Common myeloid progenitor, CD34-positive (primary cell): ENCODE measurements at regions not wholly inside any gene's neighbourhood (a gene's known extent, or its start where the extent isn't known, plus 50 kb on each side); places are given as distances from the start of the nearest gene placed in this dataset.
A peak's percentile ranks its signal among the peaks of the same experiment; 100 is the strongest.
"Not testable (repeated sequence)": the region's sequence is repeated elsewhere in the genome, so short reads cannot be mapped to it uniquely, and the experiment has no call there.

ENCODE experiments used
- CTCF ChIA-PET: fragments of 350-600 bp; sonication (Branson Sonifier 250); formaldehyde crosslinking; loops from one replicate; lab custom pipeline; 2021; ENCODE audit warnings: antibody characterized with exemption; lab: Charles Lee
- POLR2A ChIA-PET: fragments of 350-600 bp; sonication (Branson Sonifier 250); formaldehyde crosslinking; loops from one replicate; lab custom pipeline; 2021; ENCODE audit warnings: antibody characterized with exemption; lab: Charles Lee
- DNase-seq, 3 donors: peaks; one replicate each; pipeline versions ENCODE4 v3.0.0 to v3.0.0-alpha.2; 2013
- H3K27ac ChIP-seq, 2 experiments: 1 replicate in 1 of 2; 2 replicates in 1 of 2; pipeline ENCODE4 v1.7.0; 2013; ENCODE audit warnings: inconsistent platforms in 2 of 2, low read length in 2 of 2, mild to moderate bottlenecking in 2 of 2, low read depth in 1 of 2, moderate library complexity in 1 of 2; ENCODE audit not compliant: severe bottlenecking in 2 of 2, insufficient read depth in 1 of 2, poor library complexity in 1 of 2
- H3K27me3 ChIP-seq, 5 experiments: replicated peaks in 2 of 5; 1 replicate in 3 of 5; 2 replicates in 2 of 5; pipeline versions ENCODE4 v1.6.1 to v1.7.0; 2013; ENCODE audit warnings: low read length in 4 of 5, mild to moderate bottlenecking in 2 of 5, moderate library complexity in 2 of 5, inconsistent platforms in 1 of 5; ENCODE audit not compliant: insufficient read depth in 5 of 5, control insufficient read depth in 4 of 5
- H3K36me3 ChIP-seq, 4 experiments: 1 replicate in 2 of 4; 2 replicates in 2 of 4; pipeline versions ENCODE4 v1.6.1 to v1.7.0; 2013; ENCODE audit warnings: low read length in 3 of 4, control low read depth in 1 of 4, mild to moderate bottlenecking in 1 of 4; ENCODE audit not compliant: control insufficient read depth in 4 of 4, insufficient read depth in 4 of 4
- H3K4me1 ChIP-seq, 4 experiments: 1 replicate in 3 of 4; 2 replicates in 1 of 4; pipeline versions ENCODE4 v1.6.1 to v1.7.1; 2013; ENCODE audit warnings: low read length in 3 of 4, mild to moderate bottlenecking in 3 of 4, control low read depth in 1 of 4, inconsistent platforms in 1 of 4, moderate library complexity in 1 of 4; ENCODE audit not compliant: control insufficient read depth in 4 of 4, insufficient read depth in 4 of 4; ENCODE audit errors: control extremely low read depth in 1 of 4
- H3K4me3 ChIP-seq, 7 experiments: 1 replicate in 4 of 7; 2 replicates in 3 of 7; pipeline versions ENCODE4 v1.5.1 to v1.7.0; 2013; ENCODE audit warnings: mild to moderate bottlenecking in 7 of 7, low read length in 6 of 7, moderate library complexity in 6 of 7, inconsistent platforms in 2 of 7, low read depth in 2 of 7, control low read depth in 1 of 7; ENCODE audit not compliant: insufficient read depth in 4 of 7, control insufficient read depth in 1 of 7; ENCODE audit errors: extremely low read depth in 1 of 7
- H3K9me3 ChIP-seq, 5 experiments: 1 replicate in 4 of 5; 2 replicates in 1 of 5; pipeline versions ENCODE4 v1.6.1 to v1.7.1; 2013; ENCODE audit warnings: low read length in 4 of 5, mild to moderate bottlenecking in 2 of 5, inconsistent platforms in 1 of 5, low read depth in 1 of 5, moderate library complexity in 1 of 5; ENCODE audit not compliant: control insufficient read depth in 4 of 5, insufficient read depth in 2 of 5; ENCODE audit errors: control extremely low read depth in 1 of 5
- WGBS: methylation state at CpG from one replicate; pipeline ENCODE4 v1.1.5; 2013; ENCODE audit not compliant: insufficient coverage; 5-methylcytosine and 5-hydroxymethylcytosine counted together

GRCh38 chr15:85234450-85235196 lies 145.8 kb upstream of the AKAP13 start:
- H3K4me1 ChIP-seq, POLR2A ChIA-PET, H3K27ac ChIP-seq, H3K27me3 ChIP-seq, CTCF ChIA-PET, DNase-seq, H3K36me3 ChIP-seq, H3K9me3 ChIP-seq, H3K4me3 ChIP-seq: not testable (repeated sequence)
- WGBS: no CpG with 5 or more reads among the region's 55 CpGs

- DNase-seq, H3K4me1 ChIP-seq, POLR2A ChIA-PET, H3K27ac ChIP-seq, H3K4me3 ChIP-seq, H3K27me3 ChIP-seq, H3K9me3 ChIP-seq, H3K36me3 ChIP-seq, CTCF ChIA-PET: not testable (repeated sequence)
- WGBS: no CpG with 5 or more reads among the region's 1 CpG
Observed at GRCh38 chr15:85244056-85244455, 136.3 kb upstream of the AKAP13 start.

- CTCF ChIA-PET, H3K27ac ChIP-seq, H3K4me1 ChIP-seq, H3K9me3 ChIP-seq, H3K36me3 ChIP-seq, POLR2A ChIA-PET, H3K27me3 ChIP-seq, H3K4me3 ChIP-seq: not testable (repeated sequence)
- peak in 1 of 3 donors; percentile 6 for DNase-seq
- 97% methylated on average over 5 of the region's 8 CpGs for WGBS
Observed at GRCh38 chr15:85250938-85251542, 129.4 kb upstream of the AKAP13 start.

- CTCF ChIA-PET, H3K36me3 ChIP-seq, H3K27ac ChIP-seq, POLR2A ChIA-PET, H3K27me3 ChIP-seq, H3K9me3 ChIP-seq, H3K4me3 ChIP-seq: not testable (repeated sequence)
- peak in 1 of 3 donors; percentile 17 for DNase-seq
- peaks cover 0 to 23% (median 16%) of the 10 kb centered on the region in 4 experiments for H3K4me1 ChIP-seq
- 100% methylated on average over 1 of the region's 15 CpGs for WGBS
Observed at GRCh38 chr15:85253196-85253915, 127.0 kb upstream of the AKAP13 start.

- DNase-seq: not testable (repeated sequence)
- WGBS: no CpG with 5 or more reads among the region's 9 CpGs
Observed at GRCh38 chr15:85254961-85255360, 125.4 kb upstream of the AKAP13 start.

GRCh38 chr15:85255502-85255901 lies 124.9 kb upstream of the AKAP13 start:
- H3K4me1 ChIP-seq: peaks cover 0 to 23% (median 16%) of the 10 kb centered on the region in 4 experiments
- POLR2A ChIA-PET, H3K4me3 ChIP-seq, H3K9me3 ChIP-seq, H3K27ac ChIP-seq, H3K27me3 ChIP-seq, H3K36me3 ChIP-seq, CTCF ChIA-PET: not testable (repeated sequence)
- peak in 2 of 3 donors; percentile 9 to 36 for DNase-seq
- WGBS: 94% methylated on average over 14 of the region's 24 CpGs

More at GRCh38 chr15:85254961-85255360, 125.4 kb upstream of the AKAP13 start:
- peaks cover 0 to 23% (median 16%) of the 10 kb centered on the region in 4 experiments for H3K4me1 ChIP-seq
- H3K36me3 ChIP-seq, H3K4me3 ChIP-seq, H3K9me3 ChIP-seq, POLR2A ChIA-PET, H3K27ac ChIP-seq, CTCF ChIA-PET, H3K27me3 ChIP-seq: not testable (repeated sequence)
